ENCODE measurements at regions not wholly inside any gene's neighbourhood (a gene's known extent, or its start where the extent isn't known, plus 50 kb on each side); places are given as distances from the start of the nearest gene placed in this dataset.

- no peak overlapping the region for H3K4me3 ChIP-seq
- no peak overlapping the region for H3K27ac ChIP-seq
- no peak for DNase-seq
- no peaks in the 10 kb centered on the region for H3K4me1 ChIP-seq
- intact Hi-C loops (cut with DNase I; ENCODE audit: low total_unique reads): no loop called here
- H3K27me3 ChIP-seq (replicated peaks in 1 of 7): peaks cover 0 to 10% (median 0%) of the 10 kb centered on the region in 7 donors
- H3K36me3 ChIP-seq: no peaks in the 10 kb centered on the region
- TF ChIP-seq CTCF (IDR thresholded peaks at IDR 0.05 in 8 of 11, conservative IDR thresholded peaks at IDR 0.05 in 3 of 11) (no peak), POLR2A (IDR thresholded peaks at IDR 0.05) (no peak)
- peaks cover 0 to 5% (median under 1%) of the 10 kb centered on the region in 8 donors for H3K9me3 ChIP-seq
These were observed 90.8 kb downstream of the ATPSCKMT start for GRCh38 chr5:10158886-10159285.

- DNase-seq: no peak
- intact Hi-C loops (cut with DNase I; ENCODE audit: low total_unique reads): no loop called here
- TF ChIP-seq POLR2AphosphoS5 (IDR thresholded peaks at IDR 0.05): no peak
- no peak for TF ChIP-seq CTCF (IDR thresholded peaks at IDR 0.05 in 8 of 11, conservative IDR thresholded peaks at IDR 0.05 in 3 of 11)
- no peak for TF ChIP-seq POLR2A (IDR thresholded peaks at IDR 0.05)
- Histone ChIP-seq H3K27ac (no peak overlapping the region), H3K4me1 (no peaks in the 10 kb centered on the region), H3K36me3 (no peaks in the 10 kb centered on the region), H3K27me3 (replicated peaks in 1 of 7) (peaks cover 0 to 10% (median 0%) of the 10 kb centered on the region in 7 donors), H3K4me3 (no peak overlapping the region), H3K9me3 (no peaks in the 10 kb centered on the region)
- 14 to 67% (median 59%) methylated on average over 1 to 3 of the region's 3 CpGs for WGBS, 5 donors
These were observed 92.5 kb downstream of the ATPSCKMT start for GRCh38 chr5:10157085-10157669.

DNA sequence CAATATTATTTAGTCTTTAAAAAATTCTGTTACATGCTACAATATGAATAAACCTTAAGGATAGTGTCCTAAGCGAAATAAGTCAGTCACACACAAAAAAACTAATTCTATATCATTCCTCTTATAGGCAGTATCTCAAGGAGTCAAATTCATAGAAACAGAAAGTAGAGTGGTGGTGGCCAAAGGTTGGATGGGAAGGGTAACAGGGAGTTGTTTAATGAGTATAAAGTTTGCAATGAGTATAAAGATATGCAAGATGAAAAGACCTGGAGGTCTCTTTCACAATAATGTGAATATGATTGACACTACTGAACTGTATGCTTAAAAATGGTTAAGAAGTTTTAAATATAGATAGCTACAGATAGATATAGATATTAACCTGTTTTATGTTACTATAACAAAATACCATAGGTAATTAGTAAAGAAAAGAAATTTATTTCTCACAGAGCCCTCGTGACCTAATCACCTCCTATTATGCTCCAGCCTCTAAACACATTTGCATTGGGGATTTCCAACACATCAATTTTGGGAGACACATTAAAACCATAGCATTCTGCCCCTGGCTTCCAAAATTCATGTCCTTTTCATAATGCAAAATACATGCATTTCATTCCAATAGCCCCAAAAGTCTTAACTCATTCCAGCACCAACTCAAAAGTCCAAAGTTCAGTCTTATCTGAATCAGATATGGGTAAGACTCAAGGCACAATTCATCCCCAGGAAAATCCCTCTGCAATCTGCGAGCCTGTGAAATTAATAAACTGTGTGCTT, 93.6 kb downstream of the ATPSCKMT start:
- WGBS, 5 donors: 71 to 82% (median 75%) methylated on average over 3 of the region's 3 CpGs
- Histone ChIP-seq H3K4me1 (no peaks in the 10 kb centered on the region), H3K9me3 (no peaks in the 10 kb centered on the region), H3K4me3 (no peak overlapping the region), H3K27me3 (replicated peaks in 1 of 7) (peaks cover 0 to 6% (median 0%) of the 10 kb centered on the region in 7 donors), H3K27ac (no peak overlapping the region), H3K36me3 (no peaks in the 10 kb centered on the region)
- DNase-seq: no peak
- TF ChIP-seq POLR2AphosphoS5 (IDR thresholded peaks at IDR 0.05): no peak
- no peak for TF ChIP-seq POLR2A (IDR thresholded peaks at IDR 0.05)
- TF ChIP-seq CTCF (IDR thresholded peaks at IDR 0.05 in 8 of 11, conservative IDR thresholded peaks at IDR 0.05 in 3 of 11): no peak
- intact Hi-C loops (cut with DNase I; ENCODE audit: low total_unique reads): no loop called here

DNA sequence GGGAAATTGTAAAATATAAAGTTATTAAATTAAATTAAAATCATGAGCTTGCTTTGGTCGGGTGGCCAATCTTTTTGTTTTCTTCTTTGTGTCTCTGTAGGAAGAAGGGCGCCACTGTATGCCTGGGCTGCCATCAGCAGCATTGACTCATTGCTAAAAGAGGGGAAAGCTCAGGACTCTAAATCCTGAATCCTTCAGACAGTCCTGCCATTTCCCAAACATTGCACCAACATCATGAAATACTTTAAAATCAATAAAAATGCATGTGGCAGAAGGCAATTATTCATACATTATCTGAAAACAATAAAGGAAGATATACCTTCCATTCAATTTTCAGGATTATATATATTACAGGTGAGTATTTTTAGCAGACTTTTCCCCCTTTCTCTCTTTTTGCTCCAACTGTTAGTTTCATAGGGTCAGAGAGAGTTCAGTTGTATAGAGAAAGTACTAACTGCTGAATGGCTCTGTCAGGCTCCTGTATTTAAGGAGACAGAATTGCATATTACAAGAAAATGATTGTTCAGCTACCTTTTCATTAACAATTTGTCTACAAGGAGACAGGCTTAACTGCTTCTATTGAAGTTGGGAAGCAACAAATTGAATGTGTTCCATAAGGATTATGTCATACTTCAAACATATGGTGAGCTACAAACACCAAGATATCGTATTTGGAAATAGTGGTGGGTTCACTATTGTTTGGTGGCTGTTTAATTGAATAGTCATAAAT, 95.7 kb downstream of the ATPSCKMT start:
- intact Hi-C loops (cut with DNase I; ENCODE audit: low total_unique reads): no loop called here
- 71 to 82% (median 73%) methylated on average over 3 of the region's 3 CpGs for WGBS, 5 donors
- Histone ChIP-seq H3K27ac (no peak overlapping the region), H3K4me3 (no peak overlapping the region), H3K36me3 (no peaks in the 10 kb centered on the region), H3K4me1 (no peaks in the 10 kb centered on the region), H3K9me3 (no peaks in the 10 kb centered on the region), H3K27me3 (replicated peaks in 1 of 7) (no peaks in the 10 kb centered on the region)
- DNase-seq: no peak
- no peak for TF ChIP-seq CTCF (IDR thresholded peaks at IDR 0.05 in 8 of 11, conservative IDR thresholded peaks at IDR 0.05 in 3 of 11)
- TF ChIP-seq POLR2AphosphoS5 (IDR thresholded peaks at IDR 0.05): no peak
- no peak for TF ChIP-seq POLR2A (IDR thresholded peaks at IDR 0.05)
